NCI-H524 treated with DMSO at 0.1 percent for 48 hours (cell line): ENCODE measurements at regions not wholly inside any gene's neighbourhood (a gene's known extent, or its start where the extent isn't known, plus 50 kb on each side); places are given as distances from the start of the nearest gene placed in this dataset.
"Not testable (repeated sequence)": the region's sequence is repeated elsewhere in the genome, so short reads cannot be mapped to it uniquely, and the experiment has no call there.

Source experiments
- DNase-seq: peaks from one replicate; lab custom pipeline; 2025; lab: John Stamatoyannopoulos, UW

GRCh38 chr15:36177590-36178302 is 401.7 kb upstream of the CDIN1 start:
- no peak for DNase-seq

- no peak for DNase-seq
Measured at GRCh38 chr15:36178303-36178633, 401.2 kb upstream of the CDIN1 start.

GRCh38 chr15:36183201-36183600 is 396.2 kb upstream of the CDIN1 start:
- no peak for DNase-seq

GRCh38 chr15:36185438-36185837 is 394.0 kb upstream of the CDIN1 start:
- no peak for DNase-seq

- no peak for DNase-seq
Measured at GRCh38 chr15:36185845-36186244, 393.6 kb upstream of the CDIN1 start.

GRCh38 chr15:36186376-36186775 is 393.1 kb upstream of the CDIN1 start:
- DNase-seq: no peak

- DNase-seq: no peak
Measured at GRCh38 chr15:36191459-36191858, 388.0 kb upstream of the CDIN1 start.

- DNase-seq: not testable (repeated sequence)
Measured at GRCh38 chr15:36195361-36196007, 383.9 kb upstream of the CDIN1 start.

GRCh38 chr15:36208868-36209582 is 370.4 kb upstream of the CDIN1 start:
- DNase-seq: no peak

GRCh38 chr15:36210426-36210825 is 369.0 kb upstream of the CDIN1 start:
- no peak for DNase-seq

- no peak for DNase-seq
Measured at GRCh38 chr15:36218322-36218721, 361.1 kb upstream of the CDIN1 start.

- DNase-seq: no peak
Measured at GRCh38 chr15:36218991-36219390, 360.4 kb upstream of the CDIN1 start.

GRCh38 chr15:36221992-36222391 is 357.4 kb upstream of the CDIN1 start:
- no peak for DNase-seq

- no peak for DNase-seq
Measured at GRCh38 chr15:36230776-36231175, 348.6 kb upstream of the CDIN1 start.

GRCh38 chr15:36232491-36232890 is 346.9 kb upstream of the CDIN1 start:
- no peak for DNase-seq

GRCh38 chr15:36234743-36235142 is 344.7 kb upstream of the CDIN1 start:
- DNase-seq: no peak

- no peak for DNase-seq
Measured at GRCh38 chr15:36235173-36235572, 344.3 kb upstream of the CDIN1 start.

- DNase-seq: no peak
Measured at GRCh38 chr15:36239509-36239908, 339.9 kb upstream of the CDIN1 start.

GRCh38 chr15:36251450-36251849 is 328.0 kb upstream of the CDIN1 start:
- DNase-seq: no peak

GRCh38 chr15:36252146-36252711 is 327.2 kb upstream of the CDIN1 start:
- DNase-seq: no peak

GRCh38 chr15:36254426-36254825 is 325.0 kb upstream of the CDIN1 start:
- DNase-seq: no peak

GRCh38 chr15:36256404-36256807 is 323.0 kb upstream of the CDIN1 start:
- DNase-seq: no peak

GRCh38 chr15:36263666-36264065 is 315.8 kb upstream of the CDIN1 start:
- no peak for DNase-seq
